ENCODE measurements at regions not wholly inside any gene's neighbourhood (a gene's known extent, or its start where the extent isn't known, plus 50 kb on each side); places are given as distances from the start of the nearest gene placed in this dataset.
"Not testable (repeated sequence)": the region's sequence is repeated elsewhere in the genome, so short reads cannot be mapped to it uniquely, and the experiment has no call there.

GRCh38 chr18:49731860-49732311 lies 81.4 kb downstream of the ACAA2 start:
- DNase-seq = no peak

- DNase-seq = no peak
Measured at GRCh38 chr18:49731421-49731841, 81.9 kb downstream of the ACAA2 start.

- DNase-seq = no peak
Measured at GRCh38 chr18:49730951-49731391, 82.4 kb downstream of the ACAA2 start.

- DNase-seq = peak; percentile 35
Measured at GRCh38 chr18:49728542-49728941, 84.8 kb downstream of the ACAA2 start.

GRCh38 chr18:49727816-49728215 lies 85.5 kb downstream of the ACAA2 start:
- DNase-seq = no peak

- no peak for DNase-seq
Measured at GRCh38 chr18:49726675-49726963, 86.7 kb downstream of the ACAA2 start.

- no peak for DNase-seq
Measured at GRCh38 chr18:49725809-49726674, 87.3 kb downstream of the ACAA2 start.

- DNase-seq = no peak
Measured at GRCh38 chr18:49723648-49724180, 89.6 kb downstream of the ACAA2 start.

GRCh38 chr18:49722477-49722876 lies 90.9 kb downstream of the ACAA2 start:
- DNase-seq = no peak

GRCh38 chr18:49721981-49722380 lies 91.4 kb downstream of the ACAA2 start:
- no peak for DNase-seq

- not testable (repeated sequence) for DNase-seq
Measured at GRCh38 chr18:49720944-49721343, 92.4 kb downstream of the ACAA2 start.

GRCh38 chr18:49717617-49718016 lies 95.7 kb downstream of the ACAA2 start:
- no peak for DNase-seq

GRCh38 chr18:49716035-49716434 lies 97.3 kb downstream of the ACAA2 start:
- no peak for DNase-seq

GRCh38 chr18:49709347-49709690 lies 104.0 kb downstream of the ACAA2 start:
- no peak for DNase-seq

GRCh38 chr18:49708662-49709346 lies 104.5 kb downstream of the ACAA2 start:
- no peak for DNase-seq

- DNase-seq = no peak
Measured at GRCh38 chr18:49707599-49707998, 105.7 kb downstream of the ACAA2 start.

- no peak for DNase-seq
Measured at GRCh38 chr18:49704334-49704733, 109.0 kb downstream of the ACAA2 start.

- no peak for DNase-seq
Measured at GRCh38 chr18:49701190-49701589, 112.1 kb downstream of the ACAA2 start.

GRCh38 chr18:49699303-49699702 lies 114.0 kb downstream of the ACAA2 start:
- no peak for DNase-seq

- no peak for DNase-seq
Measured at GRCh38 chr18:49698525-49699025, 114.8 kb downstream of the ACAA2 start.

- no peak for DNase-seq
Measured at GRCh38 chr18:49697757-49698524, 115.4 kb downstream of the ACAA2 start.

- DNase-seq = no peak
Measured at GRCh38 chr18:49697049-49697448, 116.3 kb downstream of the ACAA2 start.

Measured in left kidney (tissue), 1 donor.